ENCODE measurements at regions not wholly inside any gene's neighbourhood (a gene's known extent, or its start where the extent isn't known, plus 50 kb on each side); places are given as distances from the start of the nearest gene placed in this dataset.

GRCh38 chr5:28234356-28234968 is 1196.1 kb upstream of the CDH9 start:
- DNase-seq, result no peak

GRCh38 chr5:28226407-28226806 is 1188.0 kb upstream of the CDH9 start:
- DNase-seq, result peak; percentile 2

- DNase-seq, result no peak
Observed at GRCh38 chr5:28219539-28219938, 1181.2 kb upstream of the CDH9 start.

- no peak for DNase-seq
Observed at GRCh38 chr5:28217695-28218094, 1179.3 kb upstream of the CDH9 start.

- DNase-seq, result no peak
Observed at GRCh38 chr5:28216939-28217360, 1178.6 kb upstream of the CDH9 start.

- no peak for DNase-seq
Observed at GRCh38 chr5:28215091-28215490, 1176.7 kb upstream of the CDH9 start.

GRCh38 chr5:28214292-28214691 is 1175.9 kb upstream of the CDH9 start:
- DNase-seq, result no peak

GRCh38 chr5:28208356-28208755 is 1170.0 kb upstream of the CDH9 start:
- no peak for DNase-seq

GRCh38 chr5:28190011-28190410 is 1151.6 kb upstream of the CDH9 start:
- no peak for DNase-seq

GRCh38 chr5:28174691-28175090 is 1136.3 kb upstream of the CDH9 start:
- no peak for DNase-seq

GRCh38 chr5:28165096-28165495 is 1126.7 kb upstream of the CDH9 start:
- peak; percentile 70 for DNase-seq

GRCh38 chr5:28164568-28164967 is 1126.2 kb upstream of the CDH9 start:
- no peak for DNase-seq

- peak; percentile 78 for DNase-seq
Observed at GRCh38 chr5:28156981-28157380, 1118.6 kb upstream of the CDH9 start.

- DNase-seq, result no peak
Observed at GRCh38 chr5:28143519-28143918, 1105.1 kb upstream of the CDH9 start.

- no peak for DNase-seq
Observed at GRCh38 chr5:28132151-28132550, 1093.8 kb upstream of the CDH9 start.

GRCh38 chr5:28117691-28118090 is 1079.3 kb upstream of the CDH9 start:
- no peak for DNase-seq

- no peak for DNase-seq
Observed at GRCh38 chr5:28117273-28117672, 1078.9 kb upstream of the CDH9 start.

GRCh38 chr5:28110781-28111180 is 1072.4 kb upstream of the CDH9 start:
- DNase-seq, result no peak

GRCh38 chr5:28104080-28104479 is 1065.7 kb upstream of the CDH9 start:
- no peak for DNase-seq

GRCh38 chr5:28084069-28084468 is 1045.7 kb upstream of the CDH9 start:
- DNase-seq, result no peak

GRCh38 chr5:28082610-28083009 is 1044.2 kb upstream of the CDH9 start:
- DNase-seq, result no peak

- no peak for DNase-seq
Observed at GRCh38 chr5:28077291-28078240, 1039.2 kb upstream of the CDH9 start.

- DNase-seq, result no peak
Observed at GRCh38 chr5:28066856-28067255, 1028.5 kb upstream of the CDH9 start.

GRCh38 chr5:28065656-28066055 is 1027.3 kb upstream of the CDH9 start:
- no peak for DNase-seq
